Small intestine (tissue), 7 donors: ENCODE measurements at regions not wholly inside any gene's neighbourhood (a gene's known extent, or its start where the extent isn't known, plus 50 kb on each side); places are given as distances from the start of the nearest gene placed in this dataset.
"Not testable (repeated sequence)": the region's sequence is repeated elsewhere in the genome, so short reads cannot be mapped to it uniquely, and the experiment has no call there.

Source experiments
- DNase-seq, 2 donors: peaks; one replicate each; pipeline versions ENCODE4 v3.0.0 to v3.0.0-alpha.2; 2013
- FAIRE-seq: peaks from 2 replicates; lab custom pipeline; 2012; peaks lifted over from hg19 to GRCh38; lab: Jason Lieb, UNC
- H3K27ac ChIP-seq, 3 donors: one replicate each; pipeline ENCODE4 v1.5.1; 2013; ENCODE audit warnings: low read length in 2 of 3, mild to moderate bottlenecking in 2 of 3, control low read depth in 1 of 3, inconsistent platforms in 1 of 3, low read depth in 1 of 3, moderate library complexity in 1 of 3
- H3K27me3 ChIP-seq, 3 donors: one replicate each; pipeline ENCODE4 v1.6.1; 2013; ENCODE audit warnings: low read length in 3 of 3, inconsistent platforms in 1 of 3; ENCODE audit not compliant: control insufficient read depth in 3 of 3, insufficient read depth in 3 of 3
- H3K36me3 ChIP-seq, 3 donors: one replicate each; pipeline ENCODE4 v1.6.1; 2013; ENCODE audit warnings: low read length in 3 of 3, inconsistent platforms in 1 of 3, low read depth in 1 of 3, mild to moderate bottlenecking in 1 of 3, moderate library complexity in 1 of 3; ENCODE audit not compliant: control insufficient read depth in 3 of 3, insufficient read depth in 2 of 3
- H3K4me1 ChIP-seq, 3 donors: one replicate each; pipeline ENCODE4 v1.6.1; 2013; ENCODE audit warnings: low read length in 2 of 3, inconsistent platforms in 1 of 3, low read depth in 1 of 3, mild to moderate bottlenecking in 1 of 3, moderate library complexity in 1 of 3; ENCODE audit not compliant: control insufficient read depth in 3 of 3, insufficient read depth in 2 of 3
- H3K4me3 ChIP-seq, 3 donors: one replicate each; pipeline ENCODE4 v1.5.1; 2013; ENCODE audit warnings: low read length in 3 of 3, control low read depth in 1 of 3, inconsistent platforms in 1 of 3, low read depth in 1 of 3, mild to moderate bottlenecking in 1 of 3, moderate library complexity in 1 of 3
- H3K9me3 ChIP-seq, 2 donors: one replicate each; pipeline ENCODE4 v1.6.1; 2013; ENCODE audit warnings: low read depth in 1 of 2, low read length in 1 of 2; ENCODE audit not compliant: control insufficient read depth in 2 of 2, insufficient read depth in 1 of 2
- WGBS, 3 donors: extraction: QIAGEN DNeasy Blood & Tissue Kit; methylation state at CpG; one replicate each; pipeline ENCODE4 v1.1.7; 2013; 5-methylcytosine and 5-hydroxymethylcytosine counted together
- donor health status: healthy with polysubstance abuse.
- donor health status: control.
- donor health status: control.
- donor health status: Bipolar disorder and iron deficiency.
- donor health status: healthy.

- not testable (repeated sequence) for H3K27ac ChIP-seq, H3K4me1 ChIP-seq
- 68 to 82% (median 79%) methylated on average over 2 to 4 of the region's 4 CpGs for WGBS, 3 donors
These were observed 64.0 kb downstream of the OR4F15 start for GRCh38 chr15:101876031-101876430.

DNA sequence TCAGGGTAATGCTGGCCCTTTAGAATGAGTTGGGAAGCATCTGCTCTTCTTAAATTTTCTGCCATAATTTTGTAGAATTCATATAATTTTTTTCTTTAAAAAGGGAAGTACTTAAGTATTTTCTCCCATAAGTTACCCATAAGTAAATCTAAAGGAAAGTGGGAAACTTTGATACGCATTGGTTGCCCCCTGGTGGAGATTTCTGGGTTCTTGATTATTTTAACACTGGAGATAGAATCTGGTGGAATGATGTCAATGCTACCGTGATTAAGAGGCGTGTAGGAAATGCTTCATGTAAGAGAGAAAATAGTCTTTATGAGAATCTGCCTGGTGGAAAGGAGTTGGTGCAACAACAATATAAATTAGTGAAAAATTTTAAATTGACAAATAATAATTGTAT is 65.6 kb downstream of the OR4F15 start:
- peak in 1 of 2 donors; percentile 12 for DNase-seq
- not testable (repeated sequence) for H3K27me3 ChIP-seq, H3K4me3 ChIP-seq, H3K36me3 ChIP-seq, H3K9me3 ChIP-seq, FAIRE-seq, H3K4me1 ChIP-seq, H3K27ac ChIP-seq
- 0 to 2% (median 0%) methylated on average over 3 of the region's 3 CpGs for WGBS, 3 donors

More at GRCh38 chr15:101876031-101876430, 64.0 kb downstream of the OR4F15 start:
- not testable (repeated sequence) for FAIRE-seq, DNase-seq, H3K4me3 ChIP-seq, H3K36me3 ChIP-seq, H3K27me3 ChIP-seq, H3K9me3 ChIP-seq

DNA sequence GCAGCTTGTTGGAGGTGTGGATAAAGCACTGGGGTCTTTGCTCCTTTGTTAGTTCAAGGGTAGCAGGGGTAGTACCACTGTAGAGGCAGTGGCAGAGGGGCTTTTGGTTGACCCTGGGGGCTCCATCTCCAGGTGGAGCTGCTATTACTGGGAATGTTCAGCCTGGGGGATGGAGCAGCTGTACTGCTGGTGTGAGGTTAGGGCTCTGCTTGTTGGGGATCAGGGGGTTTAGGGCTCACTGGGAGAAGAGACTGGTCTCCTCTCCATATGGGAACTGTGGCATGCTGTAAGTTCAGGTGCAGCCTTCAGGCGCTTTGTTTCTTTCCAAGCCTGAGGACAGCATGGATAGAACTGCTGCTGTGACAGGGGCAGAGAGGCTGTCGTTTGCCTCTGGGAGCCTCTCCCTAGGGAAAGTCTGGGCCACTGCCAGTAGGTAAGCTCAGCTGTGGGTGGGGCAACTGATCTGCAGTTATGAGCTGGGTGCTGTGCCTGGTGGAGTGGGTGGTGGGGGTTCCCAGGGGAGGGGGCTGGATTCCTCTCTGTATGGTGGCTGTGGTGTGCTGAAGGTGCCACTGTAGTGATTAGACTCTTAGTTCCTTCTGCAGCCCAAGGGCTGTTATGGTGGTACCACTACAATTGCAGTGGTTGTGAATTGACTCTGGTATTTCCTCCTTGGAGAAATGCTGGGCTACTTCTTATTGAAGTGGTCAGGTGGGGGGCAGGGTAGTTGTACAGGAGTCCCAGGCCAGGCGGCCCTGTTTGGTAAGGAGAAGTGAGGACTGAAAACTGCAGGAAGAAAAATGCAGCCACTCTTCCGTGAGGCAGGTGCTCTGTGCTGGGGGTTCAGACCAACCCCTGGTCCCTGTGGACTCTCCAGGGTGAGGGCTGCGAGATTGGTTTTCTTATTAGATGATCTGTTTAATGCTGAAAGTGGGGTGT is 100.6 kb downstream of the OR4F15 start:
- not testable (repeated sequence) for H3K27me3 ChIP-seq, DNase-seq, H3K4me3 ChIP-seq, H3K36me3 ChIP-seq, H3K4me1 ChIP-seq, H3K27ac ChIP-seq, FAIRE-seq, H3K9me3 ChIP-seq
- 42 to 84% methylated on average over 2 of the region's 5 CpGs; no CpG with 5 or more reads in 1 of the 3 donors for WGBS, 3 donors

DNA sequence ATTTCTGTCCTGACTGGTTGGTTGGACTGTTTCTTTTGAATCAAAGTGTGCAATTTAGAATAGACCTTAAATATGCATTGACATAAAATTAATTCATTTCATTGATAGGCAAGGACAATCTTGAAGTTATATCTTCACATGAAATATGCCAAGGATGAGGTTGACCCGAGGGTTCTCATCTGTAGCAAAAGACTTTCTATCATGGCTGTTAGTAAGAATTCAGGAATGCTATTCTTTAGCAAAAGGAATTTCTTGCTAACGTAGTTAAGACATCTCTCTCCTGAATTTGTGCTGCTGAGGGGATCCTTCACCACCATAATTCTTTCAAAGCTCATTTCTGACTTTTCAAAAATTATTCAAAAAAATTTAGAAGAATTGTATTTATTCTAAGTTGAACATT is 112.6 kb downstream of the OR4F15 start:
- FAIRE-seq, H3K27me3 ChIP-seq, H3K4me1 ChIP-seq, H3K36me3 ChIP-seq, DNase-seq, H3K9me3 ChIP-seq, H3K4me3 ChIP-seq, H3K27ac ChIP-seq: not testable (repeated sequence)
- no CpG with 5 or more reads among the region's 2 CpGs for WGBS, 3 donors

GRCh38 chr15:101934506-101934905 is 122.5 kb downstream of the OR4F15 start:
- not testable (repeated sequence) for FAIRE-seq
- WGBS, 3 donors: no CpG with 5 or more reads among the region's 3 CpGs

GRCh38 chr15:101937362-101937761 is 125.4 kb downstream of the OR4F15 start:
- H3K4me1 ChIP-seq, H3K9me3 ChIP-seq, H3K36me3 ChIP-seq, FAIRE-seq, H3K27ac ChIP-seq, DNase-seq, H3K4me3 ChIP-seq, H3K27me3 ChIP-seq: not testable (repeated sequence)
- no CpG with 5 or more reads among the region's 1 CpG for WGBS, 3 donors

More at GRCh38 chr15:101934506-101934905, 122.5 kb downstream of the OR4F15 start:
- DNase-seq, H3K27me3 ChIP-seq, H3K36me3 ChIP-seq, H3K4me3 ChIP-seq, H3K9me3 ChIP-seq, H3K4me1 ChIP-seq, H3K27ac ChIP-seq: not testable (repeated sequence)

DNA sequence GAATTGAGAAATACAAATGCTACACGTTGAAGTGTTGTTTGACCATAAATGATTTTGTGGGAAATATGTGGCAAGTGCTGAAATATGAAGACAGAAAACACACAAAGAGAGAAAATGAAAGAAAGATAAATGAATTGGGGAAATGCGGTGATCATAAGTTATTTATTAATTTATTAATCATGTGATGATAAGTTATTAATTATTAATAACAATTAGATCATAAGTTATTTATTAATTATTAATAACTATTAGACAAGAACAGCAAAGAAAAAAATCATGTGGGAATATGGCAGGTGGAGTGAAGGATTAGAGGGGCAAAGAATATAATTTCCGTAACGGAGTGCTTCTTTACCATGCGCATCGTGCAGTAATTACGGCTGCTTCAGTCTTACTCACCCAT is 126.6 kb downstream of the OR4F15 start:
- not testable (repeated sequence) for FAIRE-seq, H3K9me3 ChIP-seq, H3K27me3 ChIP-seq, H3K36me3 ChIP-seq, H3K4me3 ChIP-seq, H3K27ac ChIP-seq, DNase-seq, H3K4me1 ChIP-seq
- 94 to 100% (median 96%) methylated on average over 4 to 5 of the region's 7 CpGs for WGBS, 3 donors

- not testable (repeated sequence) for H3K36me3 ChIP-seq, H3K9me3 ChIP-seq, H3K27ac ChIP-seq, H3K4me3 ChIP-seq, DNase-seq, H3K4me1 ChIP-seq, H3K27me3 ChIP-seq
- WGBS, 3 donors: 74 to 83% (median 76%) methylated on average over 2 of the region's 2 CpGs
- FAIRE-seq: peak; percentile 5
These were observed 133.9 kb downstream of the OR4F15 start for GRCh38 chr15:101945896-101946295.
